ENCODE measurements at regions not wholly inside any gene's neighbourhood (a gene's known extent, or its start where the extent isn't known, plus 50 kb on each side); places are given as distances from the start of the nearest gene placed in this dataset.
"Not testable (repeated sequence)": the region's sequence is repeated elsewhere in the genome, so short reads cannot be mapped to it uniquely, and the experiment has no call there.

- Histone ChIP-seq H3K4me3 (no peak overlapping the region), H3K4me1 (ENCODE audit: insufficient read depth) (no peaks in the 10 kb centered on the region), H3K9me2 (ENCODE audit: insufficient read depth) (no peaks in the 10 kb centered on the region), H3K9ac (no peak overlapping the region), H3F3A (ENCODE audit: insufficient read depth) (no peaks in the 10 kb centered on the region), H3K36me3 (ENCODE audit: low read depth) (no peaks in the 10 kb centered on the region), H3K27ac (no peak overlapping the region), H2AFZ (no peak overlapping the region), H3K79me2 (ENCODE audit: insufficient read depth) (no peaks in the 10 kb centered on the region), H3K27me3 (replicated peaks; ENCODE audit: insufficient read depth) (no peaks in the 10 kb centered on the region), H3K4me2 (ENCODE audit: unreplicated experiment) (no peak overlapping the region), H3K9me3 (ENCODE audit: low read depth) (peaks cover 5% of the 10 kb centered on the region), H4K20me1 (ENCODE audit: insufficient read depth) (no peaks in the 10 kb centered on the region)
- in situ Hi-C loops (cut with MboI), result no loop called here
- DNase-seq, result no peak
- TF ChIP-seq EZH2phosphoT487 (IDR thresholded peaks at IDR 0.05; ENCODE audit: insufficient read depth, low read depth) (no peak), EZH2 (IDR thresholded peaks at IDR 0.05; ENCODE audit: insufficient read depth, poor library complexity, severe bottlenecking) (no peak)
Measured at GRCh38 chr12:73221398-73221797, 949.2 kb downstream of the TRHDE start.

- no peak overlapping the region for H2AFZ ChIP-seq
- peaks cover 5% of the 10 kb centered on the region for H3K9me3 ChIP-seq (ENCODE audit: low read depth)
- H3K4me1 ChIP-seq (ENCODE audit: insufficient read depth), result no peaks in the 10 kb centered on the region
- no peaks in the 10 kb centered on the region for H3K27me3 ChIP-seq (replicated peaks; ENCODE audit: insufficient read depth)
- in situ Hi-C loops (cut with MboI), result no loop called here
- no peaks in the 10 kb centered on the region for H3F3A ChIP-seq (ENCODE audit: insufficient read depth)
- no peak overlapping the region for H3K4me2 ChIP-seq (ENCODE audit: unreplicated experiment)
- H3K9me2 ChIP-seq (ENCODE audit: insufficient read depth), result no peaks in the 10 kb centered on the region
- H4K20me1 ChIP-seq (ENCODE audit: insufficient read depth), result no peaks in the 10 kb centered on the region
- TF ChIP-seq EZH2 (IDR thresholded peaks at IDR 0.05; ENCODE audit: insufficient read depth, poor library complexity, severe bottlenecking), result no peak
- no peak for TF ChIP-seq EZH2phosphoT487 (IDR thresholded peaks at IDR 0.05; ENCODE audit: insufficient read depth, low read depth)
- H3K27ac ChIP-seq, result no peak overlapping the region
- DNase-seq, result no peak
- H3K79me2 ChIP-seq (ENCODE audit: insufficient read depth), result no peaks in the 10 kb centered on the region
- no peak overlapping the region for H3K9ac ChIP-seq
- no peaks in the 10 kb centered on the region for H3K36me3 ChIP-seq (ENCODE audit: low read depth)
- no peak overlapping the region for H3K4me3 ChIP-seq
Measured at GRCh38 chr12:73221836-73222235, 949.7 kb downstream of the TRHDE start.

GRCh38 chr12:73225371-73225937, 953.3 kb downstream of the TRHDE start:
- Histone ChIP-seq H3K9ac (no peak overlapping the region), H3K9me3 (ENCODE audit: low read depth) (peaks cover 4% of the 10 kb centered on the region), H3K4me1 (ENCODE audit: insufficient read depth) (no peaks in the 10 kb centered on the region), H3K9me2 (ENCODE audit: insufficient read depth) (no peaks in the 10 kb centered on the region), H3F3A (ENCODE audit: insufficient read depth) (no peaks in the 10 kb centered on the region), H4K20me1 (ENCODE audit: insufficient read depth) (no peaks in the 10 kb centered on the region), H2AFZ (no peak overlapping the region), H3K27me3 (replicated peaks; ENCODE audit: insufficient read depth) (no peaks in the 10 kb centered on the region), H3K36me3 (ENCODE audit: low read depth) (no peaks in the 10 kb centered on the region), H3K4me3 (no peak overlapping the region), H3K4me2 (ENCODE audit: unreplicated experiment) (no peak overlapping the region), H3K79me2 (ENCODE audit: insufficient read depth) (no peaks in the 10 kb centered on the region), H3K27ac (no peak overlapping the region)
- in situ Hi-C loops (cut with MboI), result no loop called here
- 0% methylated on average over 1 of the region's 1 CpG for WGBS, 2 experiments (ENCODE audit: low coverage in 1 of 2, low lambda C conversion rate in 2 of 2, missing lambda C conversion rate in 2 of 2)
- DNase-seq, result no peak
- TF ChIP-seq EZH2 (IDR thresholded peaks at IDR 0.05; ENCODE audit: insufficient read depth, poor library complexity, severe bottlenecking) (no peak), EZH2phosphoT487 (IDR thresholded peaks at IDR 0.05; ENCODE audit: insufficient read depth, low read depth) (no peak)

- no peak for DNase-seq
Measured at GRCh38 chr12:73225941-73226340, 953.8 kb downstream of the TRHDE start.

DNA sequence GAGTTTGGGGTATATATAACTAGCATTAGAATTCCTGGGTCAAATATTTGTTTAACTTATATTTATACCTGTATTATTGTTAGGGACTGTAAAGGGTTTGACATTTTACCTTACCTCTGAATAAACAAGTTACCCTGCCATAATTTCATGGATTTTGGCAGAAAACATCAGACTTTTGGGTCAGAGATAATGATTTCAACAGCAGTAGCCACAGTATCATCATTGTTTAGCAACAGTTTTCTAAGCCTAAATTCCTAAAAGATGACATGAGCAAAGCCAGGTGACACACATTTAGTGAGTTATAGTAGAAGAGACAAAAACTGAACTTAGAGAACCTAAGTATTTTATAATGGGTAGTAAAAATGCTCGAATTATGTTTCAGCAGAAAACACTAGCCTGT, 954.4 kb downstream of the TRHDE start:
- H3K9me2 ChIP-seq (ENCODE audit: insufficient read depth), result no peaks in the 10 kb centered on the region
- H3K9ac ChIP-seq, result no peak overlapping the region
- no peaks in the 10 kb centered on the region for H3K79me2 ChIP-seq (ENCODE audit: insufficient read depth)
- TF ChIP-seq EZH2 (IDR thresholded peaks at IDR 0.05; ENCODE audit: insufficient read depth, poor library complexity, severe bottlenecking) (no peak), EZH2phosphoT487 (IDR thresholded peaks at IDR 0.05; ENCODE audit: insufficient read depth, low read depth) (no peak)
- no peaks in the 10 kb centered on the region for H4K20me1 ChIP-seq (ENCODE audit: insufficient read depth)
- no peak overlapping the region for H3K4me3 ChIP-seq
- in situ Hi-C loops (cut with MboI), result no loop called here
- no peaks in the 10 kb centered on the region for H3F3A ChIP-seq (ENCODE audit: insufficient read depth)
- DNase-seq, result no peak
- H3K9me3 ChIP-seq (ENCODE audit: low read depth), result peaks cover 4% of the 10 kb centered on the region
- H3K4me2 ChIP-seq (ENCODE audit: unreplicated experiment), result no peak overlapping the region
- no peaks in the 10 kb centered on the region for H3K36me3 ChIP-seq (ENCODE audit: low read depth)
- H3K27ac ChIP-seq, result no peak overlapping the region
- 5 to 17% methylated on average over 1 of the region's 1 CpG for WGBS, 2 experiments (ENCODE audit: low coverage in 1 of 2, low lambda C conversion rate in 2 of 2, missing lambda C conversion rate in 2 of 2)
- no peaks in the 10 kb centered on the region for H3K4me1 ChIP-seq (ENCODE audit: insufficient read depth)
- H3K27me3 ChIP-seq (replicated peaks; ENCODE audit: insufficient read depth), result no peaks in the 10 kb centered on the region
- H2AFZ ChIP-seq, result no peak overlapping the region

More at GRCh38 chr12:73225941-73226340, 953.8 kb downstream of the TRHDE start:
- H3K79me2 ChIP-seq (ENCODE audit: insufficient read depth), result no peaks in the 10 kb centered on the region
- no peak overlapping the region for H3K4me2 ChIP-seq (ENCODE audit: unreplicated experiment)
- H4K20me1 ChIP-seq (ENCODE audit: insufficient read depth), result no peaks in the 10 kb centered on the region
- H3K36me3 ChIP-seq (ENCODE audit: low read depth), result no peaks in the 10 kb centered on the region
- in situ Hi-C loops (cut with MboI), result no loop called here
- WGBS, 2 experiments (ENCODE audit: low coverage in 1 of 2, low lambda C conversion rate in 2 of 2, missing lambda C conversion rate in 2 of 2), result 27 to 31% methylated on average over 2 of the region's 2 CpGs
- peaks cover 4% of the 10 kb centered on the region for H3K9me3 ChIP-seq (ENCODE audit: low read depth)
- H3K27me3 ChIP-seq (replicated peaks; ENCODE audit: insufficient read depth), result no peaks in the 10 kb centered on the region
- TF ChIP-seq EZH2phosphoT487 (IDR thresholded peaks at IDR 0.05; ENCODE audit: insufficient read depth, low read depth) (no peak), EZH2 (IDR thresholded peaks at IDR 0.05; ENCODE audit: insufficient read depth, poor library complexity, severe bottlenecking) (no peak)
- no peak overlapping the region for H3K27ac ChIP-seq
- no peak overlapping the region for H3K9ac ChIP-seq
- no peak overlapping the region for H2AFZ ChIP-seq
- H3K9me2 ChIP-seq (ENCODE audit: insufficient read depth), result no peaks in the 10 kb centered on the region
- no peaks in the 10 kb centered on the region for H3K4me1 ChIP-seq (ENCODE audit: insufficient read depth)
- H3K4me3 ChIP-seq, result no peak overlapping the region
- no peaks in the 10 kb centered on the region for H3F3A ChIP-seq (ENCODE audit: insufficient read depth)

- DNase-seq; H2AFZ ChIP-seq; H3F3A ChIP-seq (ENCODE audit: insufficient read depth); H3K4me2 ChIP-seq (ENCODE audit: unreplicated experiment); H3K4me1 ChIP-seq (ENCODE audit: insufficient read depth); H3K79me2 ChIP-seq (ENCODE audit: insufficient read depth); H4K20me1 ChIP-seq (ENCODE audit: insufficient read depth); H3K36me3 ChIP-seq (ENCODE audit: low read depth); H3K9ac ChIP-seq; H3K9me3 ChIP-seq (ENCODE audit: low read depth); H3K4me3 ChIP-seq; H3K27me3 ChIP-seq (replicated peaks; ENCODE audit: insufficient read depth); H3K27ac ChIP-seq; in situ Hi-C loops (cut with MboI); H3K9me2 ChIP-seq (ENCODE audit: insufficient read depth): not testable (repeated sequence)
- 0 to 8% methylated on average over 1 of the region's 1 CpG for WGBS, 2 experiments (ENCODE audit: low coverage in 1 of 2, low lambda C conversion rate in 2 of 2, missing lambda C conversion rate in 2 of 2)
Measured at GRCh38 chr12:73228828-73229227, 956.7 kb downstream of the TRHDE start.

Data from GM23248 (cell line).